ENCODE measurements at regions not wholly inside any gene's neighbourhood (a gene's known extent, or its start where the extent isn't known, plus 50 kb on each side); places are given as distances from the start of the nearest gene placed in this dataset.
"Not testable (repeated sequence)": the region's sequence is repeated elsewhere in the genome, so short reads cannot be mapped to it uniquely, and the experiment has no call there.

- Histone ChIP-seq H3K9me3 (ENCODE audit: low read length) (no peaks in the 10 kb centered on the region), H3K4me2 (ENCODE audit: low read length) (no peak overlapping the region), H3K27ac (ENCODE audit: low read depth, low read length, poor library complexity, severe bottlenecking) (no peak overlapping the region), H3K9me2 (ENCODE audit: insufficient read depth, low read length) (no peaks in the 10 kb centered on the region), H3K4me3 (ENCODE audit: low read depth, low read length, poor library complexity, severe bottlenecking) (no peak overlapping the region), H2AFZ (ENCODE audit: low read length) (no peak overlapping the region), H4K20me1 (ENCODE audit: insufficient read depth, low read length) (no peaks in the 10 kb centered on the region), H3K4me1 (ENCODE audit: insufficient read depth, low read length, poor library complexity, severe bottlenecking) (peaks cover 30% of the 10 kb centered on the region), H3K36me3 (ENCODE audit: insufficient read depth, low read length) (no peaks in the 10 kb centered on the region), H3K79me2 (ENCODE audit: insufficient read depth, low read depth, low read length) (no peaks in the 10 kb centered on the region)
- intact Hi-C loops (cut with micrococcal nuclease; ENCODE audit: unreplicated experiment): no loop called here
- BruUV-seq (replicated peaks): no TSS peak
- TF ChIP-seq CTCF (conservative IDR thresholded peaks at IDR 0.05; ENCODE audit: low read length) (no peak), EZH2phosphoT487 (IDR thresholded peaks at IDR 0.05; ENCODE audit: borderline replicate concordance, low read depth, low read length) (no peak)
- ChIA-PET CTCF (ENCODE audit: unreplicated experiment) (no interaction called here), POLR2A (interaction anchor here (0.6 kb wide), 1 partner anchor 51 kb away, joined by 4 read pairs; no protein-coding TSS in a partner anchor)
- DNase-seq (ENCODE audit: low spot score): no peak
These were observed 62.4 kb downstream of the CRYBB2 start for GRCh38 chr22:25281675-25282345.

GRCh38 chr22:25282346-25282670 is 62.9 kb downstream of the CRYBB2 start:
- H3K27ac ChIP-seq (ENCODE audit: low read depth, low read length, poor library complexity, severe bottlenecking): no peak overlapping the region
- H3K79me2 ChIP-seq (ENCODE audit: insufficient read depth, low read depth, low read length): no peaks in the 10 kb centered on the region
- no peak overlapping the region for H2AFZ ChIP-seq (ENCODE audit: low read length)
- CTCF ChIA-PET (ENCODE audit: unreplicated experiment): no interaction called here
- POLR2A ChIA-PET: interaction anchor here (0.6 kb wide), 1 partner anchor 50 kb away, joined by 4 read pairs; no protein-coding TSS in a partner anchor
- no peaks in the 10 kb centered on the region for H4K20me1 ChIP-seq (ENCODE audit: insufficient read depth, low read length)
- no peaks in the 10 kb centered on the region for H3K36me3 ChIP-seq (ENCODE audit: insufficient read depth, low read length)
- no peak overlapping the region for H3K4me3 ChIP-seq (ENCODE audit: low read depth, low read length, poor library complexity, severe bottlenecking)
- no peaks in the 10 kb centered on the region for H3K9me2 ChIP-seq (ENCODE audit: insufficient read depth, low read length)
- DNase-seq (ENCODE audit: low spot score): no peak
- BruUV-seq (replicated peaks): no TSS peak
- H3K4me1 ChIP-seq (ENCODE audit: insufficient read depth, low read length, poor library complexity, severe bottlenecking): peaks cover 30% of the 10 kb centered on the region
- intact Hi-C loops (cut with micrococcal nuclease; ENCODE audit: unreplicated experiment): no loop called here
- no peak for TF ChIP-seq CTCF (conservative IDR thresholded peaks at IDR 0.05; ENCODE audit: low read length)
- no peak for TF ChIP-seq EZH2phosphoT487 (IDR thresholded peaks at IDR 0.05; ENCODE audit: borderline replicate concordance, low read depth, low read length)
- no peak overlapping the region for H3K4me2 ChIP-seq (ENCODE audit: low read length)
- H3K9me3 ChIP-seq (ENCODE audit: low read length): no peaks in the 10 kb centered on the region

GRCh38 chr22:25282671-25283561 is 63.5 kb downstream of the CRYBB2 start:
- H3K4me3 ChIP-seq (ENCODE audit: low read depth, low read length, poor library complexity, severe bottlenecking): no peak overlapping the region
- H3K36me3 ChIP-seq (ENCODE audit: insufficient read depth, low read length): no peaks in the 10 kb centered on the region
- CTCF ChIA-PET (ENCODE audit: unreplicated experiment): no interaction called here
- no peak for DNase-seq (ENCODE audit: low spot score)
- H3K27ac ChIP-seq (ENCODE audit: low read depth, low read length, poor library complexity, severe bottlenecking): no peak overlapping the region
- H2AFZ ChIP-seq (ENCODE audit: low read length): no peak overlapping the region
- no peaks in the 10 kb centered on the region for H3K9me2 ChIP-seq (ENCODE audit: insufficient read depth, low read length)
- H3K79me2 ChIP-seq (ENCODE audit: insufficient read depth, low read depth, low read length): no peaks in the 10 kb centered on the region
- peaks cover 30% of the 10 kb centered on the region for H3K4me1 ChIP-seq (ENCODE audit: insufficient read depth, low read length, poor library complexity, severe bottlenecking)
- intact Hi-C loops (cut with micrococcal nuclease; ENCODE audit: unreplicated experiment): no loop called here
- no TSS peak for BruUV-seq (replicated peaks)
- no peaks in the 10 kb centered on the region for H3K9me3 ChIP-seq (ENCODE audit: low read length)
- no peaks in the 10 kb centered on the region for H4K20me1 ChIP-seq (ENCODE audit: insufficient read depth, low read length)
- TF ChIP-seq CTCF (conservative IDR thresholded peaks at IDR 0.05; ENCODE audit: low read length): no peak
- no peak for TF ChIP-seq EZH2phosphoT487 (IDR thresholded peaks at IDR 0.05; ENCODE audit: borderline replicate concordance, low read depth, low read length)
- POLR2A ChIA-PET: interaction anchor here (0.6 kb wide), 1 partner anchor 49 kb away, joined by 4 read pairs; no protein-coding TSS in a partner anchor
- H3K4me2 ChIP-seq (ENCODE audit: low read length): no peak overlapping the region

GRCh38 chr22:25288481-25288880 is 69.0 kb downstream of the CRYBB2 start:
- H3K36me3 ChIP-seq (ENCODE audit: insufficient read depth, low read length); H3K27ac ChIP-seq (ENCODE audit: low read depth, low read length, poor library complexity, severe bottlenecking); CTCF ChIA-PET (ENCODE audit: unreplicated experiment); POLR2A ChIA-PET; DNase-seq (ENCODE audit: low spot score); H3K4me2 ChIP-seq (ENCODE audit: low read length); H3K4me3 ChIP-seq (ENCODE audit: low read depth, low read length, poor library complexity, severe bottlenecking); H3K79me2 ChIP-seq (ENCODE audit: insufficient read depth, low read depth, low read length); H3K9me2 ChIP-seq (ENCODE audit: insufficient read depth, low read length); BruUV-seq (replicated peaks); H3K9me3 ChIP-seq (ENCODE audit: low read length); intact Hi-C loops (cut with micrococcal nuclease; ENCODE audit: unreplicated experiment); H4K20me1 ChIP-seq (ENCODE audit: insufficient read depth, low read length); H2AFZ ChIP-seq (ENCODE audit: low read length); H3K4me1 ChIP-seq (ENCODE audit: insufficient read depth, low read length, poor library complexity, severe bottlenecking): not testable (repeated sequence)

Data from OCI-LY7 (cell line).